Endodermal cell (in vitro differentiated cells): ENCODE measurements at regions not wholly inside any gene's neighbourhood (a gene's known extent, or its start where the extent isn't known, plus 50 kb on each side); places are given as distances from the start of the nearest gene placed in this dataset.

ENCODE experiments used
- DNase-seq: peaks from one replicate; pipeline ENCODE4 v3.0.0-alpha.2; 2017
- H3K27ac ChIP-seq: 2 replicates; pipeline ENCODE4 v1.5.1; 2013; ENCODE audit warnings: mild to moderate bottlenecking, low read depth, low read length, moderate library complexity
- H3K27me3 ChIP-seq: 2 replicates; pipeline ENCODE4 v1.6.1; 2013; ENCODE audit warnings: mild to moderate bottlenecking, low read length, moderate library complexity; ENCODE audit not compliant: insufficient read depth, control insufficient read depth, poor library complexity, severe bottlenecking
- H3K36me3 ChIP-seq: 2 replicates; pipeline ENCODE4 v1.7.0; 2013; ENCODE audit warnings: mild to moderate bottlenecking, low read length, moderate library complexity; ENCODE audit not compliant: control insufficient read depth, insufficient read depth
- H3K4me1 ChIP-seq: one replicate; pipeline ENCODE4 v1.7.0; 2013; ENCODE audit warnings: low read length; ENCODE audit not compliant: control insufficient read depth, insufficient read depth
- H3K4me3 ChIP-seq: 2 replicates; pipeline ENCODE4 v1.5.1; 2013; ENCODE audit warnings: mild to moderate bottlenecking, low read length, moderate library complexity
- H3K9ac ChIP-seq: 2 replicates; pipeline ENCODE4 v1.6.1; 2013; ENCODE audit warnings: mild to moderate bottlenecking, low read length, moderate library complexity; ENCODE audit not compliant: poor library complexity, severe bottlenecking; ENCODE audit errors: extremely low read depth
- H3K9me3 ChIP-seq: 2 replicates; pipeline ENCODE4 v1.6.1; 2013; ENCODE audit warnings: mild to moderate bottlenecking, low read length, moderate library complexity; ENCODE audit not compliant: control insufficient read depth
- H3K27ac Mint-ChIP-seq: 2 replicates; pipeline ENCODE4 v1.8.0; 2020; ENCODE audit warnings: mixed read lengths
- H3K27me3 Mint-ChIP-seq: 2 replicates; pipeline ENCODE4 v1.8.0; 2021; ENCODE audit warnings: mild to moderate bottlenecking, mixed read lengths; ENCODE audit not compliant: insufficient read depth
- H3K36me3 Mint-ChIP-seq: 2 replicates; pipeline ENCODE4 v1.8.0; 2020; ENCODE audit warnings: low read depth, mixed read lengths
- H3K4me1 Mint-ChIP-seq: 2 replicates; pipeline ENCODE4 v1.8.0; 2020; ENCODE audit warnings: mixed read lengths
- H3K4me3 Mint-ChIP-seq: 2 replicates; pipeline ENCODE4 v1.8.0; 2020; ENCODE audit warnings: mild to moderate bottlenecking, moderate library complexity, mixed read lengths
- H3K9me3 Mint-ChIP-seq: 2 replicates; pipeline ENCODE4 v1.8.0; 2020; ENCODE audit warnings: mild to moderate bottlenecking, mixed read lengths
- WGBS, 2 experiments: methylation state at CpG; one replicate each; pipeline versions ENCODE4 v1.1.5 to v1.1.7; 2013; ENCODE audit warnings: missing lambda C conversion rate in 2 of 2, mixed read lengths in 1 of 2; ENCODE audit not compliant: insufficient coverage in 1 of 2, insufficient read length in 1 of 2; 5-methylcytosine and 5-hydroxymethylcytosine counted together
- TF ChIP-seq, protein P1 (sequence below): fragments of 200-600 bp; sonication (generic); conservative IDR thresholded peaks from 2 replicates; pipeline ENCODE4 v1.5.0; 2021; ENCODE audit warnings: antibody characterized with exemption, mild to moderate bottlenecking

DNA sequence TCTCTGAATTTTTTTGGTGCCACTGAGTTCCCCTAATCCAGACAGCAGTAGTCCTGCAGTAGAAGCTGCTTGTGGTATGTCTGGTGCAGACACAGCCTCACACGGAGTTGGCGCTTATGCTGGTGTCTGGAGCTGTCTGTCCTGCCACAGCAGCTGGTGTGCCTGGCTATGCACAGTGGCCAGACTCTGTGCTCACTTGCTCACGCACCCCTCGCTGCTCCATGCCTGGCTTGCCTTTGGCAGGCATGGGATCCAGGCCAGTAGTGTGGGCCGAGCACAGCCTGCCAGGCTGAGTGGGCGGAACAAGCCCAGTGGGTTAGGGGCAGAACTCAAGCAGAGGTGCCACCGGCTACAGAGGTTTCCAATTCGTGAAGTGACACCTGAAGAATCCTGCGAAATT is 845.9 kb upstream of the PCDH9 start:
- H3K9ac ChIP-seq = no peak overlapping the region
- Mint-ChIP-seq H3K36me3 (no peaks in the 10 kb centered on the region), H3K9me3 (no peaks in the 10 kb centered on the region), H3K27ac (no peak overlapping the region), H3K27me3 (no peaks in the 10 kb centered on the region), H3K4me3 (no peak overlapping the region), H3K4me1 (no peaks in the 10 kb centered on the region)
- no peak overlapping the region for H3K4me3 ChIP-seq
- DNase-seq = no peak
- H3K27ac ChIP-seq = no peak overlapping the region
- no peaks in the 10 kb centered on the region for H3K4me1 ChIP-seq
- H3K27me3 ChIP-seq = no peaks in the 10 kb centered on the region
- TF ChIP-seq, protein P1, sequence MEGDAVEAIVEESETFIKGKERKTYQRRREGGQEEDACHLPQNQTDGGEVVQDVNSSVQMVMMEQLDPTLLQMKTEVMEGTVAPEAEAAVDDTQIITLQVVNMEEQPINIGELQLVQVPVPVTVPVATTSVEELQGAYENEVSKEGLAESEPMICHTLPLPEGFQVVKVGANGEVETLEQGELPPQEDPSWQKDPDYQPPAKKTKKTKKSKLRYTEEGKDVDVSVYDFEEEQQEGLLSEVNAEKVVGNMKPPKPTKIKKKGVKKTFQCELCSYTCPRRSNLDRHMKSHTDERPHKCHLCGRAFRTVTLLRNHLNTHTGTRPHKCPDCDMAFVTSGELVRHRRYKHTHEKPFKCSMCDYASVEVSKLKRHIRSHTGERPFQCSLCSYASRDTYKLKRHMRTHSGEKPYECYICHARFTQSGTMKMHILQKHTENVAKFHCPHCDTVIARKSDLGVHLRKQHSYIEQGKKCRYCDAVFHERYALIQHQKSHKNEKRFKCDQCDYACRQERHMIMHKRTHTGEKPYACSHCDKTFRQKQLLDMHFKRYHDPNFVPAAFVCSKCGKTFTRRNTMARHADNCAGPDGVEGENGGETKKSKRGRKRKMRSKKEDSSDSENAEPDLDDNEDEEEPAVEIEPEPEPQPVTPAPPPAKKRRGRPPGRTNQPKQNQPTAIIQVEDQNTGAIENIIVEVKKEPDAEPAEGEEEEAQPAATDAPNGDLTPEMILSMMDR = no peak
- no peaks in the 10 kb centered on the region for H3K9me3 ChIP-seq
- no peaks in the 10 kb centered on the region for H3K36me3 ChIP-seq
- WGBS, 2 experiments = 93% methylated on average over 5 to 9 of the region's 9 CpGs

DNA sequence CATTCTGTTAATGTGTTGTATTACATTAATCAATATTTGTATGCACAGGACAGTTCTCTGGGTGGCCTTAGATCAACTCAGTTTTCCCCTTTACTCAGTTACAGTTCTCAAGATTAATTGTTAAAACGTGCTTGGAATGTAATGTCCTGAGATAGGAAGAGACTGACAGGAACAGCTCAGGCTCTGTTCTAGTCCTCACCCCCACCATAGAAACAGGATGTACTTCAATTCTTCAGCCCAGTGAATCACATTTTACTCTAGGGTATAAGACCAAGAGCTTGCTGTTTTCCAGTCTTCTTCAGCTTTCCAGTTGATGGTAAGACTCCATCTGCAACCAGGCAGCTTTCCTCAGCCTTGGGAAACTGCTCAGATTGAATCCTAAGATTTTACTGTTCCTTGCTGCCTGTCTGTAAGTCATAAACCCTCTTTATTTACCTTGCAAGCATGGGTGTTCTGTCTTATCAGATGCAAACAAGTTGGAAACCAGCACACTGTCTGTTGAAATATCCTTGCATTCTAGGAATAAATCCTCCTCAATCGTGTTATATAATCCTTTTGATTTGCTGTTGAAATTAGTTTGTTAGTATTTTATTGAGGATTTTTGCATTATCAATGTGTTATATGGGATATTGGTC is 836.9 kb upstream of the PCDH9 start:
- Histone ChIP-seq H3K4me1 (no peaks in the 10 kb centered on the region), H3K4me3 (no peak overlapping the region), H3K9ac (no peak overlapping the region), H3K9me3 (no peaks in the 10 kb centered on the region), H3K27me3 (no peaks in the 10 kb centered on the region), H3K27ac (no peak overlapping the region), H3K36me3 (no peaks in the 10 kb centered on the region)
- DNase-seq = no peak
- no peak overlapping the region for H3K4me3 Mint-ChIP-seq
- H3K9me3 Mint-ChIP-seq = no peaks in the 10 kb centered on the region
- H3K27ac Mint-ChIP-seq = no peak overlapping the region
- no peaks in the 10 kb centered on the region for H3K27me3 Mint-ChIP-seq
- WGBS, 2 experiments = 78 to 80% methylated on average over 1 to 2 of the region's 2 CpGs
- TF ChIP-seq, protein P1 = no peak
- no peaks in the 10 kb centered on the region for H3K4me1 Mint-ChIP-seq
- H3K36me3 Mint-ChIP-seq = no peaks in the 10 kb centered on the region

DNA sequence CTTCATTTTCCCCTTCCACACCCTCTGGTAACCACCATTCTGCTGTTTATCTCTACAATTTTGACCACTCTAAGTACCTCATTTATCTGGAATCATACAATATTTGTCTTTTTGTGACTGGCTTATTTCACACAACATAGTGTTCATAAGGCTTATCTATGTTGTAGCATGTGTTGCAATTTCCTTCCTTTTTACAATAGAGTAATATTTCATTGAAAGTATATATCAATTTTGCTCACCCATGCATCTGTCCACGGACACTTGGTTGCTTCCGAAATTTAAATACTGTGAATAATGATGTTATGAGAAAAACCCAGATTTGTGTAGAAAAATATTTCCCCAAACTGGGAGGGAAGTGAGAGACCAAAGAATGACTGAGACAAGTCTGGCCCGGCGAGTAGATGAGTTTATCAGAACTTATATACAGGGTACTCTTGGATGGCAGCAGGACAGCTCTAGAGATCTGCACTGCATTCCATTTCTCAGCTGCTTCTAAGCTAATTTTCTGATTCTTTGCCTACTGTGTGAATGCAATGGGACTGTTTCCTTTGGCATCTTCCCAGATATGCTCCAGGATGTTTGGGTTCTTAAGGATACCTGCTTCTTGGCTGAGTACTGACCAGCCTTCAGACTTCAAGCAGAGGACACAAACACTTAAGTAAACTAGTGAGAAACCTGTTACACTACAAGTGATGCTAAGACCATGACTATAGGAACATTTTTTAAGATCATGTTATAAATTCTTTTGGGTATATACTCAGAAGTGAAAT is 834.0 kb upstream of the PCDH9 start:
- Mint-ChIP-seq H3K4me1 (no peaks in the 10 kb centered on the region), H3K9me3 (no peaks in the 10 kb centered on the region), H3K4me3 (no peak overlapping the region), H3K27ac (no peak overlapping the region), H3K27me3 (no peaks in the 10 kb centered on the region), H3K36me3 (no peaks in the 10 kb centered on the region)
- H3K27ac ChIP-seq = no peak overlapping the region
- H3K36me3 ChIP-seq = no peaks in the 10 kb centered on the region
- no peaks in the 10 kb centered on the region for H3K9me3 ChIP-seq
- DNase-seq = no peak
- H3K27me3 ChIP-seq = no peaks in the 10 kb centered on the region
- H3K4me3 ChIP-seq = no peak overlapping the region
- H3K4me1 ChIP-seq = no peaks in the 10 kb centered on the region
- H3K9ac ChIP-seq = no peak overlapping the region
- TF ChIP-seq, protein P1 = no peak
- WGBS, 2 experiments = 78 to 84% methylated on average over 4 of the region's 4 CpGs
